ENCODE measurements at regions not wholly inside any gene's neighbourhood (a gene's known extent, or its start where the extent isn't known, plus 50 kb on each side); places are given as distances from the start of the nearest gene placed in this dataset.

DNA sequence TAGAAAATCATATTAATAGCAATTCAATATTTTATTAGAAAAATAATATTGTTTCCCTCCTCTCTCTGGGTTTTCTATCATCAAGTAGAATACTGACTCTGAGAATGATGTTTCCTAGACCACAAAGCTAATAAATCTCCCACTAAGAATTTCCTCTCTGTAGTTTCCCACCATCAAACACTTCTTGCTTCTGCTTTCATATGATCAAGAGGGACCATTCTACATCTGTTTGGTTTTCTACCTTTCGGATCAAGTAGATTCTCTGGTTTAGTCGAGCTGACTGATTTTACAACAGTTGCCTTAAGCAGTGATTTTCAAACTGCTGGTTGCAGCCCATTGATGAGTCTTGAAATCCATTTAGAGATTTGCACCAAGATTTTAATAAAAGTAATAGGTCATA lies 240.2 kb upstream of the PTBP2 start:
- DNase-seq (ENCODE audit: low read depth in 2 of 2), result no peak

DNA sequence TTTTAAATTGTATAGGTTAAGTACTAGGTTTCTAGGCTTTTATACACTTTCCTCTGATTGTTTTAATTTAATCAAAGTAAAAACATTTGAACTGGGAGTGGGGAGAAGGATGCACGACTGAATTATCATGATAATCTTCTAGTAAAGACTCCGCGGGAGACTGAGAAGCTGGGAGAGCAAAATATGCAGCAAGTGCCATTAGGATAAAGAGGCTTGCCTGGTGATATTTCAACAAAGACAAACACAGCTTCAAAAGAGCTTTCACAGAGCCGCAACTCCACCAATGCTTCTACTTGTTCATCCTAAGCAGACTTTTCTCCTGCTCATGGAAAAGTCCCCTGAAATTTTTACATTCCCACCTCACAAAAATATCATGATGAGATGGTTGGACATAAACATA lies 239.0 kb upstream of the PTBP2 start:
- no peak for DNase-seq (ENCODE audit: low read depth in 2 of 2)

DNA sequence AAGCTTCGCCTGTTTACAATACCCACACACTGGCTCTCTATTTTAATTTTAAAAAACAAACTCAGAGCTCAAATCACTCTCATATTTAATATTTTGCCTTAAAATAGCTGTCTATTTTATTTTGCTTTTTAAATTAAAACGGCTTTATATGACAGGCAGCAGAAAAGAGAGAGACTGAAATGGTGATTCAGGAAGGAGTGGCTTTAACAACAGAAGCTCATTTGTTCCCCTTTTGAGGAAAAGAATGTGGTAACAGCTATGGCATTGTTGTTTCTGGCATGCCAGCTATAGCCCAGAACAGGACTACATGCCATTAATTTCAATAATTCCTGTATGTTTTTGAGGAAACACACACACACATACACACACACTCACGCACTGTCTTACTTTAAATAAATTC lies 234.2 kb upstream of the PTBP2 start:
- peak in 1 of 2 donors; percentile 78 for DNase-seq (ENCODE audit: low read depth in 2 of 2)

DNA sequence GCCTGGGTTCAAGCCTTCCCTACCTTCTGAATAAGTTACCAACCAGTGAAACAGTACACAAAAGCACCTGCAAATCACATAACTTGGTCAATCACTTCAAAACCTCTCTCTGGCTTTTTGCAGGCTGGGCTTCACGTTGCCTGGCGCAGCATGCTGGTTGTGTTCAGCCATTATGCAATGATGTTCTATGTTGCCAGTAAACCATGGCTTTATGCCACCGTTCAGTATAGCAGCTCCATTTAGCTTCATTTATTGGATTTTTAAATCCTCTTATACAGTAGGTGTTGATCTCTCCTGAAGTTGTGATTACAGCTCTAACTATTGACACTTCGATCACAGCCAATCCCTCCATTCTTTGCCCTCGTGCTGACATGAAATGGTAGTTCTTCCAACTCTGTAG lies 233.6 kb upstream of the PTBP2 start:
- peak in 1 of 2 donors; percentile 57 for DNase-seq (ENCODE audit: low read depth in 2 of 2)

DNA sequence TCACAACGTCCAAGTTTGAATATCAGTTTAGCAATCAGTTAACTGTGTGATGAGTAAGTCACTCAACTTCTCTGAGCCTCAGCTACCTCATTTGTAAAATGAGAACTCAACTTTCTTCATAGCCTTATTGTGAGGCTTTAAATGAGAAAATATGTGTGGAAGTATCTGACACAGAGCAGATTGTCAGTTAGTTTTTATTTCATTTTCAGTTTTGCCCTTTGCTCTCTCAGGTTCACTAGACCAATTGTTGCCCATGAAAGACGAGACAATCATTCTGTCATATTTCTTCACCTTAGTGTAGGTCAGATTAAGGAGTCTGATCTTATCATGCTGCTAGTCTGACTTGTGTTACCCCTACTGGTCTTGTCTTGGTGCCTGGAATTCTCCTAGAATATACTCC lies 232.8 kb upstream of the PTBP2 start:
- DNase-seq (ENCODE audit: low read depth in 2 of 2), result no peak

DNA sequence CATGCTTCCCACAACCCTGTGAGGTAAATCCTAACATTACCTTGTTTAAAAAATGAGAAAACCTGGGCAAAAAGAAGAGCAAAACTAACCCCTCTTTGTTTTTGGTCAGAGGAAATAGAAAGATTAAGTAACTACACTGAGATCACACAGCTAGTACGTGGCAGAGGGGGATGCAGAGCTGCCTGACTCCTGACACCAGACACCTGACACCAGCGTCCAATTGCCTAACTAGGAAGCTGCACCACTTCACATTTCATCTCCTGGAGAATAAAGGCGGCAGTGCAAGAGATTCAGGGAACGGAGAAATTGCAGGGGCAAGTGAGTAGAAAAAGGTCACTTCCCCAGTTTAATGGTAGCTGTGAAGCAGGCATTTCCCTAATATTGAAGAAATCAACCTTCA lies 229.3 kb upstream of the PTBP2 start:
- DNase-seq (ENCODE audit: low read depth in 2 of 2), result no peak

DNA sequence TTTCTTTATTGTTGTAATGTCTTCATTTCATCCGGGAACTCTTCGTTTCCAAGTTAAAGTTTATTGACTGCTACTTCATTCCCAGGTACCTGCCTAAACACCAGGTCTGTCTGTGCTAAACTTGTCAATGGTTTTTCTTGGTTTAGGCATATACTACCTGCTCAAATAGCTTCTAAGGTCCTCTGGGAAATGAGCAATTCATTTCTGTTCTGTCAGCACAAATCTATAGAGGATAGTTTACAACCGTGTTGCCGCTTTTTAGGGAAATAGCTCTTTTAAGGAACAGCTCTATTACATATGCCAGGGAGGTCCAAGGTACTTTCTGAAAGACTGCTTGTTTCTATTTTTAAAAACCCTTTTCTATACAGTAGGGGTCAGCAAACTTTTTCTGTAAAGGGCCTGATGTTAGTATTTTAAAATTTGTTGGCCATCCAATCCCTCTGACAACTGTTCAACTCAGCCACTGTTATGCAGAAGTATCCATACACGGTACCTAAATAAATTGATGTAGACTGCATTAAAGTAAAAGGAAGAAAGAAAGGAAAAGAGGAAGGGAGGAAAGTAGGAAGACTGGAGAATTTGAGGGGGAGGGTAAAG lies 222.7 kb upstream of the PTBP2 start:
- DNase-seq (ENCODE audit: low read depth in 2 of 2), result no peak

DNA sequence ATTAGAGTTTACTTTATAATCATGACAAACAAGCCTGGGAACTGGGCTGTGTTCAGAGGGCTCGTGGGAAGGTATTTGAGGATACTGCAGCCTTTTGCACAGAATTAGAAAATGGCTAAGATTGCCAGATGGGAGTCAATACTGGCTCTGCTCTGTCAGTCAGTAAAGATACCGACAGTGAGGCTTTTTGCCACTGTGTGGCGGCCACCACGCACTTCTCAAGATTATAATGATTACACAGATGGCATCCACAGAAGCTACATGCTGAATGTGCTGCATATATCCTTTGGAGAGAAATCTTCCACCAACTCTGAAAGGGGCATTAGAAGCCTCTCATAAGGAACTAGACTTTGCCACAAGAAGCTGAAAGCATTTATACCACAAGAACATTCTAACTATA lies 213.4 kb upstream of the PTBP2 start:
- no peak for DNase-seq (ENCODE audit: low read depth in 2 of 2)

DNA sequence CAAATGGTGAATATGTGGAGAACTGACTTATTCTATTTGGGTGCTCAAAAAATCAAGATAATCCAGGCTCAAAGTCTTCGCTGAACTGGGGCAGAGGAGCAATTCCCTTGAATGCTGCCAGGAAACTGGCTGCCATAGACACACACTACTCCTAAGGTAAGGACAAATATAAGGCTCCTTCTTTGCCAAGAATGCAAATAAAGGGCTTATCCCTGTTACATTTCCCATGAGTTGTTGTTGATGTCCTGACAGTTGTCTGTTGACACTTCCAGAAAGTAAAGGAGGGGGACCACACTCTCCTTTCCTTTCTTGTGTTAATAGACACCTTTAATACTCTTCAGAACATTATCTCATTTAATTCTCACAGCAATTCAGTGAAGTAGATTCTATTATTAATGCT lies 212.2 kb upstream of the PTBP2 start:
- no peak for DNase-seq (ENCODE audit: low read depth in 2 of 2)

DNA sequence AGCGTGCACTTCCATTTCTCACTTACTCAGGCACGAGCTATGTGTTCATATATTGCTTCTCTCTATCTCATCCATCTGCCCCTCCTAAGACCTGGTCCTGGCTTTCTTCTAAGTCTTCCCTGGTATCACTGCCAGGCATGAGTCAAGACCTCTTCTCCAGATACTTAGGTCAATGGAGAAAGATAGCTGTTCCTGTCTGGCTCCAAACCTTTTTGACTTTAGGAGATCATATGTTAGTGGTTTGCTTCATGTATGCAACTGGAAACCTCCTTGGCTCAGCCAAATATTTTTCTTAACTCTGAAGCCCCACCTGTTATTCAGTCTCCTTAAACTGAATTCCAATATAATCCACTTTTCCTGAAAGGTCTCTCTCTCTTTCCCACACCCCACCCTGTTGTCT lies 211.6 kb upstream of the PTBP2 start:
- DNase-seq (ENCODE audit: low read depth in 2 of 2), result no peak

DNA sequence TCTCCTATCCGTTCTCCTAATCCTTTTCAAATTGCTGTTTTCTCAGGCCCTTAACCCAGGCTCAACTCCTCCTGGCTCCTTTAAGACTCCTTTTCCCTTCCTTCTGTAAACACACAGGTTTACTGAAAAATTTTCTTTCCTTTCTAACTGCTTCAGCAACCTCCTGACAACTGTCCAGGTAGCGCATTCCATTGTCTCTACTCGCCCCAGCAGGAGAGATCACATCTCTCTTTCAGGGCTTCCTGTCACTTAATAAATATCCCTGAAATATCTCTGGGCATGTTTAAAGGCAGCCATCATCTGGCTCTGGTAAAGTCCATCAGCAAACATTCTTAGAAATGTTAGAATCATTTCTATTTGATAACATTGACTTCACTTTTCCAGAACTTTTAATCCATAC lies 211.2 kb upstream of the PTBP2 start:
- no peak for DNase-seq (ENCODE audit: low read depth in 2 of 2)

DNA sequence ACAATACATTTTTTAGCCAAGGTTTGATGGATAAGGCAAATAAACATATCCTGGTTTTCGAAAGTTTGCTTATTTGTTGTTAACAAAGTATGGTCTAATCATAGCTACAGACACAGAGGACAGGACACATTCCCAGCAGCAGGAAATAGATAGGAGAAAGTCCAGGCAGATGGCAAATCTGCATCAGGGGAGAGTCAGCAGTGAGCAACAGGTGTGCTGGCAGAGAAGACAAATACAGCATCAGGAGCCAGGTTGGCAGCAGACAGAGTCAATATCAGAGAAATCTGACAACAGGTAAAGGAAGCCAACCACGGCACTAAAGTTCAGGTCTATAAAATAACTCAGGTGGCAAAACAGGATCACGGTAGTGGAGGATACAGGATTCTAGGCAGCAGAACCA lies 210.7 kb upstream of the PTBP2 start:
- peak; percentile 19 to 35 for DNase-seq (ENCODE audit: low read depth in 2 of 2)

DNA sequence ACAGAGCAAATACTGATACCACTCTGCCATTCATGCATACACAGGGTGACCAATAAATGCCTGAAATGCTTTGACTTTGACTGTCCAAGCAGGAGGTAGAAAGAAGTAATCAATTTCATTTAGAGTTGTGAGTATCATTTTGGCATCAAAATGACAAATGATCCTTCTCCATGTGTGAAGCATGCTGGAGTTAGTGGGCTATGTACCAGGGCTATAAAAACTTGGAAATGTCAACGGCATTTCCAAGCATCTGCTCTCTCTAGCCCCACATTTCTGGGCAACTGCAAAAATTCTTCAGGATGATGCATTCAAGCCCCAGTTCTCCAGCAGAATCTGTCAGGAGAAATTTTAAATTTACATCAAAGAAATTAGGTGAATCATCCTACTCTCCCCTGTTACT lies 208.4 kb upstream of the PTBP2 start:
- DNase-seq (ENCODE audit: low read depth in 2 of 2), result no peak

DNA sequence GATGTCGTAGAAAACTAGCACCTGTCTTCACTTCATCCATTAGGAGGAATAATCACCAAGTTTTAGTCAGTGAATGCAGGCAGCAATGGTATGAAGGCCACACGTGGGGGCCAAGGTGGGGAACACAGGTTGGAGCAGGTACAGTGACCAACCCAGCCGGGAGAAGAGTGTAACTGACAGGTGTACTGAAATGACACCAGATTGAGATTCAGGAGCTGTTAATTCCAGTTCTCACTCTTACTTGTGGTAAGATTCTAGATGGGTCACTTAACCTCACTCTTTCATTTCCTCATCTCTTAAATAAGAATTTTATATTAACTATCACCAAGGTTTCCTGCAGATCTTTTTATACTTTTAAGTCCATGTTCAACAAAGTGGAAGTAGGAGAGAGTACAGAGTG lies 206.2 kb upstream of the PTBP2 start:
- DNase-seq (ENCODE audit: low read depth in 2 of 2), result no peak

DNA sequence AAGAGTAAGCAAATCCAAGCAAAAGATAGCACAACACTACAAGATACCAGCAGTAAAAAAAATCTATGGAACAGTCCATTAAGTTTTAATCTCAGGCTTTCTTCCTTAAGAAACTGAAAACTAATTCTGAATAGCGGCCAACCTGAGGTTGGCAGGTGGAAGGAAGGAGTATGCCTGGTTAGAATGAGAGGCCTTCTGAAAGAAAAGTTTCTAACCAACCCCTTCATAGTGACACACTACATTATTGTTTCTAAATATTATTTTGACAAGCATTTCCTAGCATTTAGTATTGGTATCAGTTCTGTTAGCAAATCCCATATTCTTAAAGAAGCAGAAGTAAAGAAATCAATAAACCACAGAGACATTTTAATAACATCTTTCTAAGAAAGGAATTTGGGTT lies 205.7 kb upstream of the PTBP2 start:
- no peak for DNase-seq (ENCODE audit: low read depth in 2 of 2)

DNA sequence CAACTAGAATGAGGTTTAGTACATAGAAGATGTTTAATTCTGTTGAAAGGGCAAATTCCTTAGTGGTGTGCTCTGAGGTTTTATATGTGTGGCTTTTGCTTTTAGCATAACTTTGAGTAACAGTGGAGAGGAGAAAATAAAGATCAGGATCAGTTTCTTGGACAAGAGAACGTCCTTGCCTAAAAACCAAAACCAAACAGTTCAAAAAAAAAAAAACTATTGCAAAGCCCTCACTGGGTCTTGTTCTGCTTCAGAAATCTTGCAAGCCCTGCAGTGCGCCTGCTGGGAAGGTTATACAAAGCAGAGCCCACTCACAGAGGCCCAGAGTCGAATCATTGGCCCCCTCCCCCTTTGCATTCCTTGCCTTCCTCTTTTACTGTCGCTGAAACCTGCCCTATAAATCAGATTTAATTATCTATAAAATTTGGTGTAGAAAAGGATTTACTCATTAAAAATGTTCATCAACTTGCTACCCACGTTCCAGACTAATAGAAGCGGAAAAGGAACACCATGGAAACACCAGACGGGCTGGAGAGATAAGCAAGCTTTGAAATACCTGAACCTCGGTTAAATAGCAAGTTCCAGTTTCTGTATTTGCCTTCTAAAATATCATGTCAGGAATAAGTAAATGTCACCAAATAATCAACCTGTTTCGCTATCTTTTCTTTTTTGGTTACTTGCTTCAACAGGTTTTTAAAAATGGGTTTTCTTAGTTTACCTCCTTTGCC lies 201.6 kb upstream of the PTBP2 start:
- no peak for DNase-seq (ENCODE audit: low read depth in 2 of 2)

DNA sequence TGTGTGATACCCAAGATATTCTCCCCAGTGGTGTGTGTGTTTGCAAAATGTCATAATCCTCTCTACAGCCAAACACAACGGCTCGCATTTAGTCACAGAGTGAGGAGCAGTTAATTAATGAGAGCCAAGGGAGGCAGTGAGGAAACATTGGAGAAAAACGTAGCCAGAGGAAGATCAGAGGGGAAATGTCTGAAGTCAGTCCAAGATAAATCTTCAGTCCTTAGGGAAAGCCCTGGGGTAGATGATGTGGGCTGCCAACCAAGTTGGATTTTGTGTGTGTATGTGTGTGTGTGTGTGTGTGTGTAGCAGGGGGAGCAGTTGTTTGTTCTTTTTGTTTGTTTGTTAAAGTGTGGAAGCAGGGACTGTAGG lies 201.0 kb upstream of the PTBP2 start:
- DNase-seq (ENCODE audit: low read depth in 2 of 2), result peak in 1 of 2 donors; percentile 13

DNA sequence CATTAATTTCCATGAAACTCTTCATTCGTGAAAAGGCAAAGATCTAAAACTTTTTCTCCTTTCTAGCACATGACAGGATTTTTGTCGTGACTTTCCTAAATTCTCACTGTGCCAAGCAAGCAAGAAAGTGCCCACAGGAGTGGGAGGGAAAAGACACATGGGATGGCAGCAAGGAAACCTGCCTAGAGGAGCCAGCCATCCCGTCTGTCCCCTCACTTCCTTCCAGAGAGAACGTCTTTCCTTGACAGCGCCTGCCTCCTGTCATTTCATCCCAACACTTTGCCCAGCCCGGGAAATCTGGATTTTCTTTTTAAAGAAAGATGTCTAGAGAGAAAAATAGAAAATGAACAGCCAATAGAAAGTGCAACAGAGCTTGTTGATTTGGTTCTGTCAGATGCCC lies 200.6 kb upstream of the PTBP2 start:
- no peak for DNase-seq (ENCODE audit: low read depth in 2 of 2)

DNA sequence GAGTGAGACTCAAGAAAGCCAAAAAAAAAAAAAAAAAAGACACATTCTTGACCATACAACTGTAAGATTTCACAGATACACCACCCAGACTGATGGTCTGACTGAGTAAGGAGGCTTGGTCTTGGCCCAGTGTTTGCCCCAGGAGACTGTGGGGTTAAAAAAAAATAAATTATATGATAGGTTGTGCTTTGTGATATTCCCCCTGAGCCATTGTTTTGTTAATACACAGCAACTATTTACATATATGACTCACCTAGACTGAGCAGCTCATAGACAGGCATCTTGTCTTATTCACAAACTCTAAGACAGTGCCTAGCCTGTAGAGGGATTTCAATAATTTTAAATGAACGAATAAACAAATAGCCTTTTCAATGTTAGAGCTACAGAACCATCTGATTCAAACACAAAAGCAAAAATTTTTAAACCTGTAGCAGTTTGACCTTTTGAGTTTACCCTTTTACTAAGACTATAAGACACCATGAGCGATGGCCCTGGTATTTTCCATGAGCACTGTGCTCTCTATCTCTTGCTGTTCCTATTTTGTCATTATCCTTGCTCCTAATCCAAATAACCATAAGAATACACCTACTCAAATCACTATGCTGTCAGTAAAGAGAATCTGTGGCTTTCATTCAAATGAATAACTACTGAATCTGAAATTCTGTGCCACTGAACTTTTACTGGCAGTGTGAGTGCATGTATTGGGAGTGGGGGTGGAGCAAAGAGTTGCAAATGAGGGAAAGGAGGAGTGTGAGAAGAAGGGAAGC lies 199.4 kb upstream of the PTBP2 start:
- DNase-seq (ENCODE audit: low read depth in 2 of 2), result peak in 1 of 2 donors; percentile 6

DNA sequence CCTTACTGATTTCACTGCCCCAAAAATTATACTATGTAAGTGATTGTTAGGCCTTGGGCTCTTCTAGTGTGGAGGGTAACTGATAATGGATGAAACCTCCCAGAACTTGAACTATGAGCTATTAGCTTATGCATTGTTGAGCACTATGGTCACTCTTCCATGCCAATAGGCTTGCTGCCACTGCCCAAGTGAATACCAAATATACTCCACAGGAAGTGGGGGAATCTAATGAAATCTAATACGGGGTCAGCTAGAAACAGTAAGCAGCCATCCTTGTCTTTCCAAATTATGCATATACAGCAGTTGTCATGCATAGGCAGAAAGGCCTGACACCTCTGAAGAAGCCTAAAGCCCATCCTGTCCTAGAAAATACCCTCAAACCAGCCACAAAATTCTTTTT lies 198.7 kb upstream of the PTBP2 start:
- DNase-seq (ENCODE audit: low read depth in 2 of 2), result no peak

DNA sequence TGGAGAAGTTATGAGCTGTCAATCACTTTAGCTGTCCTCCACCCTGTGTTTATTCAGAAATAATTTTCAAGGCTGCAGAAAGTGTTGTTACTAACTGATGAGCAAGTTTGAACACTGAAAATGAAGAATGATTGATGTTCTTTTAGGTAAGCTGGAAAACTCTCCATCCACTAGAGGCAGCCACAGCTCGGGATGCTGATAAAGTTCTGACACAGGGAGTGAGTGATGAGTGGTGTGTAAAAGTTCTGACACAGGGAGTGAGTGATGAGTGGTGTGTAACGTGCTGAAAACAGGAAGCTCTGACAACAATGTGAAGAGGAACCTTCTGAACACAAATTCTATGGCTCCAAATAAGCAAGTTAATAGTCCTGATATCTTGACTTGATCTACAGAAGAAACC lies 197.5 kb upstream of the PTBP2 start:
- peak; percentile 49 to 66 for DNase-seq (ENCODE audit: low read depth in 2 of 2)

DNA sequence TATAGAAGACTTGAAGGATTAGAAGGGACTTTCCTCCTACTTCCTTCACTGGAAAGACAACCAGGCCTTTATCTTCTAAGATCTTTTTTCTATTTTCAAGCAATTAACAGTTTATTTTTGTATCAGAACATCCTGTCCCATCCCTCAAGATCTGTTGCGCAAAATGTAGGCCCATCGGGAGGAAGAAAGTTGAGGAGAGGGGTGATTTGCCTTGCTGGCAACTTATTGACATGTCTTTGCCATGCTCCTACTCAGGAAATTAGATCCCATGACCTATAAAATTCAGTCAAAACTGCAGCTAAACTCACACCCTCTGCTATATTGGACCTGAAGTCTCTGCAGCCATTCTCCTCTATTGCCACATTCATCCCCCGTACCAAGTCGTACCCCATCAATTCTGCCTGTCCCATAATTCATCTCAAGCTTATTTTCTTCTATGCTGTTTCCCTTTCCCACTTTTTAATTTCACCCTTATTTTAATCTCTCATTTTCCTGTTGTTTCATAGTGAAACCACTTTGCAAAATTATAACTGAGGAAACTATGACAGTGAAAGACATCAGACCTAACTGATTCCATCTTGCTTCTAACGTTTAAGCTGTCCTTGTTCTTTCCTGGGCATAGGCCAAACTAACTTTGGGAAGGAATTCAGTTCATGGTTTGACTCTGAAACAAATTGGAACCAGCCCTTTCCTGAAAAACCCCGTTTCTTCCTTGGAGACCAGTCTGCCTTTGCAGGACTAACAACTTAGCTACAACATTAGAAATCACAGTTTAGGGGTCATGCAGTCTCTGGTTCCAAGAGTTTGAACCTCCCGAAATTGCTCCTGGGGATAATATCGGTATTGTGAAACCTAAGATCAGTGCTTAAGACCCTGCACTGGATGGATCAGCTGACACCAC lies 195.7 kb upstream of the PTBP2 start:
- DNase-seq (ENCODE audit: low read depth in 2 of 2), result no peak
